BLaER1 (cell line): ENCODE measurements at regions not wholly inside any gene's neighbourhood (a gene's known extent, or its start where the extent isn't known, plus 50 kb on each side); places are given as distances from the start of the nearest gene placed in this dataset.

Source experiments
- H3K27ac ChIP-seq: shearing (Covaris generic); formaldehyde crosslinking; 2 replicates; pipeline ENCODE4 v1.8.1; 2022
- H3K27me3 ChIP-seq: shearing (Covaris generic); formaldehyde crosslinking; 2 replicates; pipeline ENCODE4 v1.8.1; 2022
- H3K36me3 ChIP-seq: shearing (Covaris generic); formaldehyde crosslinking; 2 replicates; pipeline ENCODE4 v1.8.1; 2022
- H3K4me1 ChIP-seq: shearing (Covaris generic); formaldehyde crosslinking; 2 replicates; pipeline ENCODE4 v1.8.1; 2022
- H3K4me2 ChIP-seq: shearing (Covaris generic); formaldehyde crosslinking; 2 replicates; pipeline ENCODE4 v1.8.1; 2022
- H3K4me3 ChIP-seq: shearing (Covaris generic); formaldehyde crosslinking; 2 replicates; pipeline ENCODE4 v1.8.1; 2022
- H3K9ac ChIP-seq: shearing (Covaris generic); formaldehyde crosslinking; 2 replicates; pipeline ENCODE4 v1.8.1; 2022
- H3K9me3 ChIP-seq: shearing (Covaris generic); formaldehyde crosslinking; 2 replicates; pipeline ENCODE4 v1.8.1; 2022
- H4K20me1 ChIP-seq: shearing (Covaris generic); formaldehyde crosslinking; 2 replicates; pipeline ENCODE4 v1.8.1; 2022
- Cebpa-rat ChIP-seq: shearing (Covaris generic); IDR thresholded peaks from 2 replicates; pipeline ENCODE4 v1.8.1; 2022

DNA sequence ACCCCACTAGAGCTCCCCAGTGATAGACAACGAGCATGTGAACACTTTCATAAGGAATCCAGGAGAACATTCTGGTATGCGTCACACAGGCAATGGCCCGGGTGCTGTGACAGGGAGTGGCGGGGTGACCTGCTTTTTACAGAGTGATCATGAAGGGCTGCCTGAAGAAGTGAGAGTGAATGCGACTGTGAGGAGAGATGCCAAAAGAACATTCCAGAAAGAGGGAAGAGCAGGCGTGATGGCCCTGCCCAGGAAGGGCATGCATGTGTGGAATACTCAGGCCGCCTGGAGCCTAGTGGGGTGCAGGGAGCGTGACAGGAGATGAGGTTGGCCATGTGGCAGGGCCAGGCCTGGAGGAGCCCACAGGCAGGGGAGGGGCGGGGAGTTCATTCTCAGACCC is 53.8 kb downstream of the FZD10 start:
- no peak for TF ChIP-seq Cebpa-rat
- Histone ChIP-seq H4K20me1 (no peaks in the 10 kb centered on the region), H3K4me2 (no peak overlapping the region), H3K9ac (no peak overlapping the region), H3K4me1 (no peaks in the 10 kb centered on the region), H3K4me3 (no peak overlapping the region), H3K36me3 (no peaks in the 10 kb centered on the region), H3K27ac (no peak overlapping the region), H3K27me3 (no peaks in the 10 kb centered on the region), H3K9me3 (no peaks in the 10 kb centered on the region)

DNA sequence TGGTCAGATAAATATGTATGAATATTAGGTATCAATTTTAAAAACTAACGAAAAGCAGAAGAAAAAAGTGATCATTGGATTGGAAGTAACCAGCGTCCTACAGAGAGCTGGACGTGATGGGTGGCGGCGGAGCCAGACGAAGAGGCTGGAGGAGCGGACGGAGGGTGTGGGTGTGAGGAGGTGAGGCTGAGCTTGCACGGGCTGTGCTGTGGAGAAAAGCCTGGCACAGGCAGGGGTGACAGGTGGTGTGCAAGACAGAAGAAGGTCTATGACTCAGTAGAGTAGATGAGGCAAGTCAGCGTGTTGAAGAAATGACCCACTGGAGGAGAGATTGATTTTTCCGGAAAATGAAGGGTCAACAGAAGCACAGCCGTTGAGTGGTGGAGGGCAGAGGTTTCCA is 56.4 kb downstream of the FZD10 start:
- Histone ChIP-seq H3K4me2 (no peak overlapping the region), H3K27ac (no peak overlapping the region), H3K9ac (no peak overlapping the region), H3K9me3 (no peaks in the 10 kb centered on the region), H3K27me3 (no peaks in the 10 kb centered on the region), H3K36me3 (no peaks in the 10 kb centered on the region), H4K20me1 (no peaks in the 10 kb centered on the region), H3K4me3 (no peak overlapping the region), H3K4me1 (no peaks in the 10 kb centered on the region)
- no peak for TF ChIP-seq Cebpa-rat

DNA sequence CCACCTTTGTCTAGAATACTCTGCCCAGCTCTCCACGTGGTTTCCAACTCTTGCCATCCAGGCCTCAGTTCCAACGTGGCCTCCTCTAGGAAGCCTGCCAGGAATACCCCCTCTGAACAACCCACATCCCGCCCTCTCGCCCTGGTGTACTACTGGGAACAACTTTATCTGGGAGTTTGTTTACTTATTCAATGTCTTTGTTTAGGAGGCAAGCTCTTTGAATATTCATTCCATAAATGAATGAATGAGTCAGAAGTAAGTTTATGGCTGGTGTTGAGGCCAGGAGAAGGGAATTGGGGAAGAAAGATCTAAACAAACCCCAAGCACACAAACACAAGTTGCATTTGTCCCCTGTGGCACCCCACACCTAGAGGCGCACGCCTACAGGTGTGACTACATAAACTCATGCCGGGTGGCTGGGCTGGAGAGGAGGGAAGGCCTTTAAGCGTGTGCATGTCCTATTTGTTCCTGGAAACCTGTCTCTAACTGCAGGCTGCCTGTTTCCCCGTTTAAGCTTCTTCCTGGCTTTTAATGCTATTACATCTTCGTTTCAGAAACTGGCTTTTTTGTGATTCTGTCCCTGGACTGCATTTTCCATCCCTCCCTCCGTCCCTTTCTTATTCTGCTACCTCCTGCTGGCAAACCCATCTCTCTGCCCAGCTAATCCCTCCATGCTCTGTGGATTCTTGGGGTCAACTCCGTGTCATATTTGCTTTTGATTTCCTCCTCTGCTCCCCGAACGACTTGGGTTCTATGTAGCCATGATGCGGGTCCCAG is 57.9 kb downstream of the FZD10 start:
- no peak overlapping the region for H3K9ac ChIP-seq
- H3K4me3 ChIP-seq, result no peak overlapping the region
- no peaks in the 10 kb centered on the region for H3K36me3 ChIP-seq
- no peaks in the 10 kb centered on the region for H3K9me3 ChIP-seq
- no peak overlapping the region for H3K4me2 ChIP-seq
- H3K4me1 ChIP-seq, result no peaks in the 10 kb centered on the region
- H3K27ac ChIP-seq, result no peak overlapping the region
- no peaks in the 10 kb centered on the region for H4K20me1 ChIP-seq
- H3K27me3 ChIP-seq, result no peaks in the 10 kb centered on the region
- no peak for TF ChIP-seq Cebpa-rat

DNA sequence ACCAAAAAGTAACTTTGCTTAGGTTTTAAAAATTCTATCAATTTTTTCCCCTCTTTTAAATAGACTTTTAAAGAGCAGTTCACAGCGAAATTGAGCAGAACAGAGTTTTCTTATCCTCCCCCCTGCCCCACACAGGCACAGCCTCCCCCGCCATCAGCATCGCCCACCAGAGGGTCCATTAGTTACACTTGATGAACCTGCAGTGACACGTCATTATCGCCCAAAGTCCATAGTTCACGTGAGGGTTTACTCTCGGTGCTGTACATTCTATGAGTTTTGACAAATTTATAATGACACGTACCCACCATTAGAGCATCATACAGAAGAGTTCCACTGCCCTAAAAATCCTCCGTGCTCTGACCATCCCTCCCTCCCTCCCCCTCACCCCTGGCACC is 58.4 kb downstream of the FZD10 start:
- Histone ChIP-seq H3K9ac (no peak overlapping the region), H3K4me2 (no peak overlapping the region), H3K4me1 (no peaks in the 10 kb centered on the region), H3K27me3 (no peaks in the 10 kb centered on the region), H4K20me1 (no peaks in the 10 kb centered on the region), H3K4me3 (no peak overlapping the region), H3K9me3 (no peaks in the 10 kb centered on the region), H3K36me3 (no peaks in the 10 kb centered on the region), H3K27ac (no peak overlapping the region)
- TF ChIP-seq Cebpa-rat, result no peak

DNA sequence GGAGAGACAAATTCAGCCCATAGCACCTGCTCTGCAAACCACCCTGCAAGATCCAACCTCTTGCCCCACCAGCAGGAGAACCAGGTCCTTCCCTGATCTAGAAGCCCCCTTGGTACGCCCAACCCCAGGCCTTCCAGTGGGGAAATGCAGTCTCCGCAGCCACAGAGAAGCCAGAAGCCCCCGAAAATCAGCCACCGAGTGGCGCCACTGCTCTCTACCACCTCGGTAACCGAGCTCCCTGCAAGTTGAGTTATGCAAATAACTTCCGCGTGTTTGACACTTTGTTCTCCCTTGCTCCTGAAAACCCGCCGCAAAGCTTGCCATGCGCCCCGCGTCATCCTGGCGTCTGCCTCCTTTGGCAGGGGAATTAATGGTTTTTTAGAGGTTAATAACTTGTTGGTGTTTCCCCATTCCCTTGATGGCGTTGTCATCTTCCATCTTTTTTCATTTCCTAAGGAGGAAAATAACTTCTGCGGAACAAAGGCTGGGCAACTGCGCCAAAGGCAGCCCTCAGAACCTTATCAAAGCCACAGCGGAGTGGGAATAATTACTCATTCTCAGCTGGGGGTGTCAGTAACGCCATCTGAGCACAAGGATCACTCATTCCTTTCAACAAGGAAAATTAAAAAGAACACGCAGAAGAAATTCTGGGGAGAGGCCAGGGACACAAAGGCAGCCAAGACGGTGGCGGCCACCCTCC is 60.4 kb downstream of the FZD10 start:
- Histone ChIP-seq H3K27me3 (no peaks in the 10 kb centered on the region), H3K9me3 (peaks cover 2% of the 10 kb centered on the region), H3K4me2 (no peak overlapping the region), H4K20me1 (no peaks in the 10 kb centered on the region), H3K4me3 (no peak overlapping the region), H3K27ac (no peak overlapping the region), H3K9ac (no peak overlapping the region), H3K4me1 (no peaks in the 10 kb centered on the region), H3K36me3 (no peaks in the 10 kb centered on the region)
- TF ChIP-seq Cebpa-rat, result no peak

DNA sequence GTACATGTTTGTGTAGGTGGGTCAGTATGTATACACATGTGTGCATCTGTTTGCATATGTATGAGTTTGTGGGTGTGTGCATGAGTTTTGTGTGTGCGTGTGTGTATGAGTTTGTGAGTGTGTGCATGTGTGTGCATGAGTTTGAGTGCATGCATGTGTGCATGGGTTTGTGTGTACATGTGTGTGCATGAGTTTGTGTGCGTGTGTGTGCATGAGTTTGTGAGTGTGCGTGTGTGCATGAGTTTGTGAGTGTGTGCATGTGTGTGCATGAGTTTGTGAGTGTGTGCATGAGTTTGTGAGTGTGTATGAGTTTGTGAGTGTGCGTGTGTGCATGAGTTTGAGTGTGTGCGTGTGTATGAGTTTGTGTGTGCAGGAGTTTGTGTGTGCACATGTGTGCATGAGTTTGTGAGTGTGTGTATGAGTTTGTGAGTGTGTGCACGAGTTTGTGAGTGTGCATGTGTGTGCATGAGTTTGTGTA is 61.5 kb downstream of the FZD10 start:
- Histone ChIP-seq H3K9ac (no peak overlapping the region), H3K9me3 (peaks cover 12% of the 10 kb centered on the region), H3K36me3 (no peaks in the 10 kb centered on the region), H3K27me3 (no peaks in the 10 kb centered on the region), H4K20me1 (no peaks in the 10 kb centered on the region), H3K4me1 (no peaks in the 10 kb centered on the region), H3K4me2 (no peak overlapping the region), H3K27ac (no peak overlapping the region), H3K4me3 (no peak overlapping the region)
- TF ChIP-seq Cebpa-rat, result no peak

DNA sequence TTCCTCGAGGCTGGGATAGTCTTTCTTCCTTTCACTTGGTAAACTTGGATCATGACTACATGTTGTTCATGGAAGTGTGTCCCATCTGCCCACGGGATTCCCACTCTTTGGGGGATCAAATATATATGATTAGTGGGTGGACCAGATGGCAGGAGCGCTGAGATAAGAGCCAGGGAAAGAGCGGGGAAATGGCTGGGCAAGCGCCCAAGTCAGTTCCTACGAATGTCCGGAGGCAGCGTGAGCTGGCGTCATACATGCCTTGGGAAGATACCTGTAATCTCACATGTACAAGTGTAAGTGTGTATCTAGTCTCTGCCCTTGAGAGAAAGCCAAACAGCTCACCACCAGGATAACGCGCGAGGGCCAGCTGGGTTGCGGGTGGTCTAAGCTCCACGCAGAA is 62.3 kb downstream of the FZD10 start:
- Histone ChIP-seq H3K4me2 (no peak overlapping the region), H3K9me3 (peaks cover 20% of the 10 kb centered on the region), H3K4me1 (no peaks in the 10 kb centered on the region), H3K27ac (no peak overlapping the region), H4K20me1 (no peaks in the 10 kb centered on the region), H3K4me3 (no peak overlapping the region), H3K36me3 (no peaks in the 10 kb centered on the region), H3K27me3 (no peaks in the 10 kb centered on the region), H3K9ac (no peak overlapping the region)
- TF ChIP-seq Cebpa-rat, result no peak

DNA sequence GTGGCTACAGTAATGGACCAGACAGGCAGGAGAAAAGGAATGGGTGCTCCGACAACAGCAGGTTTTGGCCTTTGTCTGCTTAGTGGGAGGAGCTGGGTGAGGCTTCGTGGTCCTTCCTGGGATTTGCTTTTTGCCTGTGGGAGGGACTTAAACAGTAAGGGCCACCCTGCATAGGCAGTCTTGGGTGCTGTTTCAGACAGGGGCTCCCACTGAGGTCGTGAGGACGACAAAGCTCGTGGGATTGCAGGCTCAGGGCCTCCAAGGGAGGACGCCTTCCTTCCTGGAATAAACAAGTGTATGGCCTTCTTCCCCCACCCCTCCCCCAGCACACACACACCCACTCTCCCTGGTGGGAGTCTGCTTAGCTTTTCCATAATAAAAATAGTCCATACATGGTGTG is 63.1 kb downstream of the FZD10 start:
- Histone ChIP-seq H3K9me3 (peaks cover 23% of the 10 kb centered on the region), H4K20me1 (no peaks in the 10 kb centered on the region), H3K27ac (no peak overlapping the region), H3K4me2 (no peak overlapping the region), H3K36me3 (no peaks in the 10 kb centered on the region), H3K9ac (no peak overlapping the region), H3K27me3 (no peaks in the 10 kb centered on the region), H3K4me1 (no peaks in the 10 kb centered on the region), H3K4me3 (no peak overlapping the region)
- no peak for TF ChIP-seq Cebpa-rat

DNA sequence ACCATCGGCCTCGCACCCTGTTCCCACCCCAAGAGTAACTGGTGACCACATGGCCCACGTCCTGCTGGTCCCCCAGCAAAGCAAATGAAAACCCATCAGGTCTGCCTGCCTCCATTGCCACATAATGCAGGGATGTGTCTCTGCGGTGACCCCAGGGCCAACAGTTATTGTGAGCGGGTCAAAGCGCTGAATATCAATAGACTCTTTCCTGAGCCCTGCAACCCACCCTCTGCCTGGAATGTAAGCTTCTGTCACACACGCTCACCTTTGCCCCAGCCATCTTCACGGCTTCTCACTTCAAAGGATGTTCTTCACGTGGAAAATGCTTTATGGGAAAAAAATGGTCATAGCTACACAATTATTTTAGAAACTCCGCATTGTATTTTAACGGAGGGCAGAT is 63.9 kb downstream of the FZD10 start:
- H4K20me1 ChIP-seq, result no peaks in the 10 kb centered on the region
- no peak overlapping the region for H3K4me2 ChIP-seq
- H3K4me1 ChIP-seq, result no peaks in the 10 kb centered on the region
- H3K9me3 ChIP-seq, result peaks cover 31% of the 10 kb centered on the region
- H3K4me3 ChIP-seq, result no peak overlapping the region
- no peak overlapping the region for H3K9ac ChIP-seq
- H3K27me3 ChIP-seq, result no peaks in the 10 kb centered on the region
- no peak for TF ChIP-seq Cebpa-rat
- H3K27ac ChIP-seq, result no peak overlapping the region
- H3K36me3 ChIP-seq, result no peaks in the 10 kb centered on the region

DNA sequence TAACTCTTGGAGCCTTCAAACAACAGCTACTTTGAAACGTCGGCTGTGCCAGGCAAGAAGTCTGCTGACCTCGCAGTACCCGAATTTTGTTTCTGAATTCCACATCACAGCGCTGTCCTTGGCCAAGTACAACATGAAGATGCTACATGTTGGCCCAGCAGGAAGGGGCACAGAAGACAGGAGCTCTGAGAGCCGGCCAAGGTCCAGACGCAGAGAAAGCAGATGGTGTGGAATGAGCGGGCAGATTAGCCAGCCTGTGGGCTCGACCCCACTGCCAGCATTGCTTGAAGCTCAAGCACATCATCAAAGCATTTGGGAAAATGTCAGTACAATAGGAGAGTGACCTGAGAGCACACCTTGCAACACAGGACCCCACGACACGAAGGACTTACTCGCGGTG is 64.5 kb downstream of the FZD10 start:
- no peak overlapping the region for H3K4me2 ChIP-seq
- TF ChIP-seq Cebpa-rat, result no peak
- no peak overlapping the region for H3K9ac ChIP-seq
- peaks cover 37% of the 10 kb centered on the region for H3K9me3 ChIP-seq
- H3K4me3 ChIP-seq, result no peak overlapping the region
- H4K20me1 ChIP-seq, result no peaks in the 10 kb centered on the region
- H3K27me3 ChIP-seq, result no peaks in the 10 kb centered on the region
- H3K36me3 ChIP-seq, result no peaks in the 10 kb centered on the region
- no peaks in the 10 kb centered on the region for H3K4me1 ChIP-seq
- H3K27ac ChIP-seq, result no peak overlapping the region
